Fibroblast of villous mesenchyme (primary cell): ENCODE measurements at regions not wholly inside any gene's neighbourhood (a gene's known extent, or its start where the extent isn't known, plus 50 kb on each side); places are given as distances from the start of the nearest gene placed in this dataset.
"Not testable (repeated sequence)": the region's sequence is repeated elsewhere in the genome, so short reads cannot be mapped to it uniquely, and the experiment has no call there.

ENCODE experiments used
- DNase-seq: peaks from one replicate; pipeline ENCODE4 v3.0.0-alpha.2; 2010; ENCODE audit warnings: low read depth
- H3K4me3 ChIP-seq: 2 replicates; pipeline ENCODE4 v1.5.1; 2011; ENCODE audit warnings: low read depth, mild to moderate bottlenecking, low read length
- TF ChIP-seq, protein P1 (sequence below): IDR thresholded peaks from 2 replicates; pipeline ENCODE4 v1.5.1; 2012; ENCODE audit warnings: low read depth, mild to moderate bottlenecking, low read length; ENCODE audit not compliant: insufficient read depth

DNA sequence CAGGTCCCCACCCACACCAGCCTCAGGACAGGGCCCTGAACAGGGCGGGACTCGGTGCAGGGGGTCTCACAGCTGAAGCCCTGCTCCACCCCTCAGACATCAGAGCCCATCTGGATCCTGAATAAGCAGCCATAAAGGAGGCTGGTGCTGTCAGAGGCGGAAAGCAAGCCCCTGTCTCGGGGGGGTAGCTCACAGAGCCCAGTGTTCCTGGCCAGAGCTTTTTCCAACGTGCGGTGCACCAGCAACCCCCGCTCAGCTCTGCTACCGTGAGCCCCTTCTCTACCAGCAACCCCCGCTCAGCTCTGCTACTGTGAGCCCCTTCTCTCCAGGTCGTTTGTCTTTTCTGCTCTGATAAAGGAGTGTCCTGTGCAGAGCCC, 136.5 kb upstream of the SFSWAP start:
- DNase-seq, result no peak
- H3K4me3 ChIP-seq, result no peak overlapping the region
- TF ChIP-seq, protein P1, sequence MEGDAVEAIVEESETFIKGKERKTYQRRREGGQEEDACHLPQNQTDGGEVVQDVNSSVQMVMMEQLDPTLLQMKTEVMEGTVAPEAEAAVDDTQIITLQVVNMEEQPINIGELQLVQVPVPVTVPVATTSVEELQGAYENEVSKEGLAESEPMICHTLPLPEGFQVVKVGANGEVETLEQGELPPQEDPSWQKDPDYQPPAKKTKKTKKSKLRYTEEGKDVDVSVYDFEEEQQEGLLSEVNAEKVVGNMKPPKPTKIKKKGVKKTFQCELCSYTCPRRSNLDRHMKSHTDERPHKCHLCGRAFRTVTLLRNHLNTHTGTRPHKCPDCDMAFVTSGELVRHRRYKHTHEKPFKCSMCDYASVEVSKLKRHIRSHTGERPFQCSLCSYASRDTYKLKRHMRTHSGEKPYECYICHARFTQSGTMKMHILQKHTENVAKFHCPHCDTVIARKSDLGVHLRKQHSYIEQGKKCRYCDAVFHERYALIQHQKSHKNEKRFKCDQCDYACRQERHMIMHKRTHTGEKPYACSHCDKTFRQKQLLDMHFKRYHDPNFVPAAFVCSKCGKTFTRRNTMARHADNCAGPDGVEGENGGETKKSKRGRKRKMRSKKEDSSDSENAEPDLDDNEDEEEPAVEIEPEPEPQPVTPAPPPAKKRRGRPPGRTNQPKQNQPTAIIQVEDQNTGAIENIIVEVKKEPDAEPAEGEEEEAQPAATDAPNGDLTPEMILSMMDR, result no peak

DNA sequence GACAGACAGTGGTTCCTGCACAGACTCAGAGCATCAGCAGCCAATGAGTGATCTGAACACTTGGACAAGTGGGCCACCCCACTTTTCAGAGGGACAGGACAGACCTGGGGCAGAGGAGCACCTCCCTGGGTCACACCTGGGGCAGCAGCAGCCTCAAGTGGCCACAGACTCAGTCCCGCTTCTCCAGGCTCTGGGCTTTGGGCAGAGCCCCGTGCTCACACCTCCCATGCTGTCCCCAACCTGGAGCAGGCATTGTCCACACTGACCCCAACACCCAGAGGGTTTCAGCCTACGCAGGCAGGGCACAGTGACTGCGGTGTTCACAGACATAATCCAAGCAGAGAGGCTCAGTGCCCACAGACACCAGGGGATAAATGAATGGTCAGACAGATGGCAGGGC, 135.5 kb upstream of the SFSWAP start:
- no peak overlapping the region for H3K4me3 ChIP-seq
- DNase-seq, result no peak
- TF ChIP-seq, protein P1, result no peak

DNA sequence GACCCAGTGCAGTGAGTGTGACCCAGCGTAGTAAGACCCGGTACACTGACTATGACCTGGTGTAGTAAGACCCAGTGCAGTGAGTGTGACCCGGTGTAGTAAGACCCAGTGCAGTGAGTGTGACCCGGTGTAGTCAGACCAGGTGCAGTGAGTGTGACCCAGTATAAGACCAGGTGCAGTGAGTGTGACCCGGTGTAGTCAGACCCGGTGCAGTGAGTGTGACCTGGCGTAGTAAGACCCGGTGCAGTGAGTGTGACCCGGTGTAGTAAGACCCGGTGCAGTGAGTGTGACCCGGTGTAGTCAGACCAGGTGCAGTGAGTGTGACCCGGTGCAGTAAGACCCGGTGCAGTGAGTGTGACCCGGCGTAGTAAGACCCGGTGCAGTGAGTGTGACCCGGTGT, 134.2 kb upstream of the SFSWAP start:
- not testable (repeated sequence) for H3K4me3 ChIP-seq, DNase-seq

DNA sequence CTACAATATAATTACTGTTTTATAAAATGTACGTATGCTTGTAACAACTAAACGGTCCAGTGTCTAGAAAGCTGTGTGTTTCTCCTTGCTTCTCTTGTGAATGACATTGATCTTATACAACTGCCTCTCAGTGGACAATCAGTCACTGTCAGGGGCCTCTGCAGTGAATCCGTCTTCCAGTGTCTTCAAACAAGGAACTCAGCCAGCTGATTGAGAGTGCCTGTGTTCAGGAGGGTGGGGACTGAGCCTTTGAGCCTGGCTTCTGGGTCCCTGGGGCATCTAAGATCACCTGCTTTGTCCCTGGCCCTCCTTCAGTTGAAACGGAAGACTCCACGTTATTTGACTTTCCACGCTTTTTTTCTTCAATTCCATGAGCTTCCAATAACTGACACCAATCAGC, 133.1 kb upstream of the SFSWAP start:
- no peak overlapping the region for H3K4me3 ChIP-seq
- DNase-seq, result no peak
- TF ChIP-seq, protein P1, result no peak

DNA sequence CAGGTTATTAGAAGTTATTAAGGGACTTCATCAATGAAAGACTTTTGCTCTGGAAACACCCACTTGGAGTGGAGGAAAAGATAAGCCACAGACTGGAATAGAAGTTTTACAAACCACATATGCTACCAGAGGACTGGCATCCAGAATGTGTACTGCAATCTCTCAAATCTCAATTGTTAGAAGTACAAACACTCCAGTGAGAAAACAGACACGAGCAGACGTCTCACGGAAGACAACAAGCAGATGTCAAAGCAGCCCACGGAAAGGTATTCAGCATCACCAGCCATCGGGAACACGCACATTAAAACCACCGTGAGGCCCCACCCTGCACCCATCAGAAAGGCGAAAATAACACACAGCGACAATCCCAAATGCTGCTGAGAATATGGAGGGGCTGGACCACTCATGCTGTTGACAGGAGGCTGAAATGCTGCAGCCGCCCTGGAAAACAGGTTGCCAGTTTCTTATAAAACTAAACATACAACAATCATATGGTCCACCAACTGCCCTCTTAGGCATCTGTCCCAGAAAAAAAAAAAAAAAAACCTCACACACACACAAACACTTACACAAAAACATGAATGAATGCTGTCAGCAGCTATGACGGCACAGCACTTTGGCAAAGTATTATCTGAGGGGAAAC, 131.9 kb upstream of the SFSWAP start:
- DNase-seq, result no peak

DNA sequence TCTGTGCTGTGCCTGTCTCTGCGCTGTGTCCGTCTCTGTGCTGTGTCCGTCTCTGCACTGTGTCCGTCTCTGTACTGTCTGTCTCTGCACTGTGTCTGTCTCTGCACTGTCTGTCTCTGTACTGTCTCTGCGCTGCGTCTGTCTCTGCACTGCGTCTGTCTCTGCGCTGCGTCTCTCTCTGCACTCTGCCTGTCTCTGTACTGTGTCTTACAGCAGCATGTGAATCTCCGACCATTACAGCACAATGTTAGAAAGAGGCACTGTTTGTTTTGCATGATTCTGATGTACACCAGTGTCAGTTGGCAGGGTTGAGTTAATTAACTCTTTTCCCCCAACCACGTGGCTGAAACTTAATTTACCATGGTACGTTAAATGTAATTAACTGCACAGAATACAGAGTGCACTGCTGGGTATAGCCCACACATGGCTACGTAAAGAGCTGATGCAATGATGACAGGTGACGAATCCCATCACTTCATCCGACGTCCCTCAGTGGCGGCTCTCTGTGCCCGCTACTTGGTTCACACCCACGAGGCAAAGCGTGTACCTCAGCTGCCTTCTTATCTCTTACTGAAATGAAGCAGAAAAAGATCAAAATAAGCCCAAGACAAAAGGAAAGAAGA, 127.7 kb upstream of the SFSWAP start:
- DNase-seq, result no peak
- TF ChIP-seq, protein P1, result no peak
- no peak overlapping the region for H3K4me3 ChIP-seq

More for the DNA sequence above, 131.9 kb upstream of the SFSWAP start:
- H3K4me3 ChIP-seq, result no peak overlapping the region
- TF ChIP-seq, protein P1, result no peak

DNA sequence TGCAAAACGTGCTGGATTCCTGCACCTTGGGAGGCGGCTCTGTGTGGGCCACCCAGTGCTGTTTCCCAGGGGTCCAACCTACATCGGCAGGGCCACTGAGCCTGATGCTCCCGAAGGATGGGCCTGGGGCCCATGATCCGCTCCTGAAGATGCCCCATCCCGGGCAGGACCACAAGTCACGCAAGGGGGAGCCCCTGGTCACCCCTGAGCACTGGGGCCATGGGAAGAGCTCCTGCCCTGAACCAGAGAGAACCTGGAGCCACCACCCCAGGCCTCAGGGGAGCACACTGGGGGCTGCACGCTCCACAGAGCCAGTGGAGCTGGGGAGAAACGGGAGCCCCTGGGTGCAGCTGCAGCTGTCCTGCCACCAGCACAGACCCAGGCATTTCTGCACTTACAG, 124.6 kb upstream of the SFSWAP start:
- no peak for DNase-seq

More for the DNA sequence above, 124.6 kb upstream of the SFSWAP start:
- no peak overlapping the region for H3K4me3 ChIP-seq
- TF ChIP-seq, protein P1, result no peak
